PC-9 (cell line): ENCODE measurements at regions not wholly inside any gene's neighbourhood (a gene's known extent, or its start where the extent isn't known, plus 50 kb on each side); places are given as distances from the start of the nearest gene placed in this dataset.

Experiments
- BruUV-seq: library from RNA; stranded (reverse); fragments of 400-500 nt; replicated peaks from 2 replicates; lab custom pipeline; 2021; lab: Mats Ljungman, UMichigan
- CTCF ChIA-PET: fragments of 300-600 bp; sonication (Branson Sonifier 250); formaldehyde crosslinking; loops from one replicate; lab custom pipeline; 2022; ENCODE audit warnings: antibody characterized with exemption; lab: Charles Lee
- POLR2A ChIA-PET: fragments of 300-600 bp; sonication (Branson Sonifier 250); formaldehyde crosslinking; loops from one replicate; lab custom pipeline; 2022; ENCODE audit warnings: antibody characterized with exemption; ENCODE audit not compliant: unreplicated experiment; lab: Charles Lee
- DNase-seq, 2 experiments: peaks; one replicate each; pipeline versions ENCODE4 v3.0.0 to v3.0.0-alpha.2; 2015 to 2022; ENCODE audit warnings: mixed read lengths in 1 of 2
- H2AFZ ChIP-seq: fragments of 200-600 bp; sonication (generic); 2 replicates; pipeline ENCODE4 v1.8.1; 2017; ENCODE audit warnings: antibody characterized with exemption
- H3F3A ChIP-seq: fragments of 200-600 bp; sonication (generic); 2 replicates; pipeline ENCODE4 v1.8.1; 2017; ENCODE audit warnings: antibody characterized with exemption, mild to moderate bottlenecking, low read depth; ENCODE audit not compliant: insufficient read depth
- H3K27ac ChIP-seq: fragments of 200-600 bp; sonication (generic); 2 replicates; pipeline ENCODE4 v1.6.1; 2016; ENCODE audit warnings: mixed run types
- H3K27me3 ChIP-seq: fragments of 200-600 bp; sonication (generic); 2 replicates; pipeline ENCODE4 v1.6.1; 2016; ENCODE audit warnings: low read depth, mixed run types; ENCODE audit not compliant: insufficient read depth
- H3K36me3 ChIP-seq: fragments of 200-600 bp; sonication (generic); 2 replicates; pipeline ENCODE4 v1.6.1; 2016; ENCODE audit warnings: low read depth, mixed run types
- H3K4me1 ChIP-seq: fragments of 200-600 bp; sonication (generic); replicated peaks from 2 replicates; pipeline ENCODE4 v1.6.1; 2016; ENCODE audit warnings: mixed run types; ENCODE audit not compliant: insufficient read depth
- H3K4me2 ChIP-seq: fragments of 200-600 bp; sonication (generic); 2 replicates; pipeline ENCODE4 v1.6.1; 2017; ENCODE audit warnings: mixed run types
- H3K4me3 ChIP-seq: fragments of 200-600 bp; sonication (generic); 2 replicates; pipeline ENCODE4 v1.6.1; 2016; ENCODE audit warnings: mixed run types
- H3K79me2 ChIP-seq: fragments of 200-600 bp; sonication (generic); 2 replicates; pipeline ENCODE4 v1.6.1; 2017; ENCODE audit warnings: low read depth, mixed run types
- H3K9me2 ChIP-seq: fragments of 200-600 bp; sonication (generic); 2 replicates; pipeline ENCODE4 v1.8.1; 2017; ENCODE audit warnings: mild to moderate bottlenecking; ENCODE audit not compliant: insufficient read depth
- H3K9me3 ChIP-seq: fragments of 200-600 bp; sonication (generic); 2 replicates; pipeline ENCODE4 v1.8.1; 2016; ENCODE audit warnings: low read depth; ENCODE audit not compliant: insufficient read depth
- H4K20me1 ChIP-seq: fragments of 200-600 bp; sonication (generic); 2 replicates; pipeline ENCODE4 v1.8.1; 2017; ENCODE audit not compliant: insufficient read depth
- EZH2 ChIP-seq: fragments of 200-600 bp; sonication (generic); IDR thresholded peaks from 2 replicates; pipeline ENCODE4 v1.8.0; 2017; ENCODE audit warnings: antibody characterized with exemption, low read depth
- intact Hi-C: fragments of 100-400 bp; cut with micrococcal nuclease; formaldehyde crosslinking; loops from one replicate; pipeline ENCODE4 v1.10.0; 2022; ENCODE audit not compliant: unreplicated experiment
- TF ChIP-seq, protein P1 (sequence below): fragments of 200-600 bp; sonication (generic); conservative IDR thresholded peaks from 2 replicates; pipeline ENCODE4 v1.6.1; 2017; ENCODE audit warnings: mixed run types, antibody characterized with exemption, mild to moderate bottlenecking, moderate library complexity

DNA sequence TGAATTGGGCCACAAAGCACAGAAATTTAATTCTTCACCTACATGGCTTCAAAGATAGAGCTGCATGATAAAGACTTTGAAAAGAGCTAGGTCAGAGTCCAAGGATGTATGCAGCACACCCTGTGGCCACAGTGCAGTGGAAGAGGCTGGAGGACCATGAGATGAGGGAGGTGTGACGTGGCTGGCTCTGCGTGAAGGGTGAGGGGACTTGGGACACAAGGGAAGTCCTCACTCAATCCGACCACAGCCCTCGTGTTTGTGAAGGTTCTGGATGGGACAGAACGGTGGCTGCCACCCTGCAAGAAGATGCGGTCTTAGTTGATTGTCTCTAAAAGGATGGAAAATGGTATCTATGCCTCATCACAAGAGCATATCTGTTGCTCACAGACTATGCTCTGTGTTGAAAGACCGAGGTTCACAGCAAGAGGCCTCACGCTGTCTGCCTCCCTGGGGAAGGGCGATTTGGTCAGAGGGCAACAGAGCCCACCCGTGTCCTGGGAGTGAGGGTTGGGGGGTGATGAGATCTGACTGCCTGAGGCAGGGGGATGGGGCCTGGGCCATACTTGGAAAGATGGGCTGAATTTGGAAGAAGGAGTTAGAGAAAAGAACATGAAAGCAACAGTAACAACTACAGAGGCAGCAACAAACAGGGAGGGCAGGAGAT is 174.4 kb upstream of the SHH start:
- Histone ChIP-seq H3K27me3 (peaks cover 20% of the 10 kb centered on the region), H3K36me3 (no peaks in the 10 kb centered on the region), H3K4me3 (no peak overlapping the region), H3K79me2 (no peaks in the 10 kb centered on the region), H4K20me1 (no peaks in the 10 kb centered on the region), H3K4me1 (no peaks in the 10 kb centered on the region; the same call in 1 of the 2 replicates), H3K9me2 (no peaks in the 10 kb centered on the region), H2AFZ (no peak overlapping the region), H3K4me2 (no peak overlapping the region), H3K27ac (no peak overlapping the region), H3K9me3 (no peaks in the 10 kb centered on the region), H3F3A (no peaks in the 10 kb centered on the region)
- intact Hi-C loops = no loop called here
- ChIA-PET POLR2A (no interaction called here), CTCF (no interaction called here)
- no TSS peak for BruUV-seq
- TF ChIP-seq, protein P1, sequence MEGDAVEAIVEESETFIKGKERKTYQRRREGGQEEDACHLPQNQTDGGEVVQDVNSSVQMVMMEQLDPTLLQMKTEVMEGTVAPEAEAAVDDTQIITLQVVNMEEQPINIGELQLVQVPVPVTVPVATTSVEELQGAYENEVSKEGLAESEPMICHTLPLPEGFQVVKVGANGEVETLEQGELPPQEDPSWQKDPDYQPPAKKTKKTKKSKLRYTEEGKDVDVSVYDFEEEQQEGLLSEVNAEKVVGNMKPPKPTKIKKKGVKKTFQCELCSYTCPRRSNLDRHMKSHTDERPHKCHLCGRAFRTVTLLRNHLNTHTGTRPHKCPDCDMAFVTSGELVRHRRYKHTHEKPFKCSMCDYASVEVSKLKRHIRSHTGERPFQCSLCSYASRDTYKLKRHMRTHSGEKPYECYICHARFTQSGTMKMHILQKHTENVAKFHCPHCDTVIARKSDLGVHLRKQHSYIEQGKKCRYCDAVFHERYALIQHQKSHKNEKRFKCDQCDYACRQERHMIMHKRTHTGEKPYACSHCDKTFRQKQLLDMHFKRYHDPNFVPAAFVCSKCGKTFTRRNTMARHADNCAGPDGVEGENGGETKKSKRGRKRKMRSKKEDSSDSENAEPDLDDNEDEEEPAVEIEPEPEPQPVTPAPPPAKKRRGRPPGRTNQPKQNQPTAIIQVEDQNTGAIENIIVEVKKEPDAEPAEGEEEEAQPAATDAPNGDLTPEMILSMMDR = no peak
- DNase-seq = no peak

GRCh38 chr7:155985518-155986250 is 173.4 kb upstream of the SHH start:
- ChIA-PET CTCF (no interaction called here), POLR2A (no interaction called here)
- no peak for TF ChIP-seq EZH2
- TF ChIP-seq, protein P1 = no peak
- H3K27ac ChIP-seq = no peak overlapping the region
- H3K4me1 ChIP-seq = no peaks in the 10 kb centered on the region; the same call in 1 of the 2 replicates
- H3K9me2 ChIP-seq = no peaks in the 10 kb centered on the region
- intact Hi-C loops = no loop called here
- H3K4me2 ChIP-seq = no peak overlapping the region
- no peak for DNase-seq
- no TSS peak for BruUV-seq
- H3K4me3 ChIP-seq = no peak overlapping the region
- H3K79me2 ChIP-seq = no peaks in the 10 kb centered on the region
- H3K36me3 ChIP-seq = no peaks in the 10 kb centered on the region
- peaks cover 25% of the 10 kb centered on the region for H3K27me3 ChIP-seq
- no peaks in the 10 kb centered on the region for H3K9me3 ChIP-seq
- H2AFZ ChIP-seq = no peak overlapping the region
- no peaks in the 10 kb centered on the region for H3F3A ChIP-seq
- no peaks in the 10 kb centered on the region for H4K20me1 ChIP-seq

GRCh38 chr7:155984609-155985405 is 172.5 kb upstream of the SHH start:
- Histone ChIP-seq H3K36me3 (no peaks in the 10 kb centered on the region), H3F3A (no peaks in the 10 kb centered on the region), H3K4me3 (no peak overlapping the region), H3K27ac (no peak overlapping the region), H3K9me2 (no peaks in the 10 kb centered on the region), H4K20me1 (no peaks in the 10 kb centered on the region), H2AFZ (no peak overlapping the region), H3K9me3 (no peaks in the 10 kb centered on the region), H3K27me3 (peaks cover 33% of the 10 kb centered on the region), H3K4me2 (no peak overlapping the region), H3K79me2 (no peaks in the 10 kb centered on the region), H3K4me1 (no peaks in the 10 kb centered on the region)
- no peak for TF ChIP-seq EZH2
- TF ChIP-seq, protein P1 = no peak
- DNase-seq = no peak
- ChIA-PET POLR2A (no interaction called here), CTCF (no interaction called here)
- intact Hi-C loops = no loop called here
- BruUV-seq = no TSS peak
